Breast epithelium (tissue), 4 donors: ENCODE measurements at regions not wholly inside any gene's neighbourhood (a gene's known extent, or its start where the extent isn't known, plus 50 kb on each side); places are given as distances from the start of the nearest gene placed in this dataset.

Source experiments
- DNase-seq, 2 donors: peaks; one replicate each; pipeline ENCODE4 v3.0.0-alpha.2; 2019; ENCODE audit warnings: low spot score in 2 of 2
- H3K27ac ChIP-seq, 2 donors: fragments of 200-600 bp; sonication (generic) in 1 of 2; one replicate each; pipeline ENCODE4 v1.5.1; 2016 to 2019; ENCODE audit warnings: mild to moderate bottlenecking in 1 of 2
- H3K27me3 ChIP-seq, 2 donors: fragments of 200-600 bp; sonication (generic) in 1 of 2; one replicate each; pipeline versions ENCODE4 v1.5.1 to v1.6.0; 2017 to 2019; ENCODE audit warnings: control low read depth in 1 of 2, mild to moderate bottlenecking in 1 of 2
- H3K36me3 ChIP-seq: fragments of 200-600 bp; one replicate; pipeline ENCODE4 v1.5.1; 2019
- H3K4me1 ChIP-seq, 2 donors: fragments of 200-600 bp; sonication (generic); one replicate each; pipeline ENCODE4 v1.5.1; 2016 to 2019; ENCODE audit warnings: control low read depth in 1 of 2
- H3K4me3 ChIP-seq, 3 donors: fragments of 200-600 bp; sonication (generic); 1 replicate in 2 of 3; 2 replicates in 1 of 3; pipeline ENCODE4 v1.5.1; 2016 to 2019; ENCODE audit warnings: mild to moderate bottlenecking in 3 of 3, moderate library complexity in 2 of 3
- H3K9me3 ChIP-seq, 2 donors: fragments of 200-600 bp; sonication (generic) in 1 of 2; one replicate each; pipeline ENCODE4 v1.5.1; 2016 to 2019; ENCODE audit warnings: control low read depth in 1 of 2
- CTCF ChIP-seq, 3 donors: fragments of 450-650 bp; IDR thresholded peaks; one replicate each; pipeline ENCODE4 v1.5.1; 2016 to 2017; ENCODE audit warnings: antibody characterized with exemption in 3 of 3, mild to moderate bottlenecking in 3 of 3, moderate library complexity in 3 of 3
- POLR2A ChIP-seq: fragments of 450-650 bp; IDR thresholded peaks from one replicate; pipeline ENCODE4 v1.6.1; 2016; ENCODE audit warnings: antibody characterized with exemption, mild to moderate bottlenecking, moderate library complexity
- POLR2AphosphoS5 ChIP-seq, 3 donors: sonication (generic); formaldehyde crosslinking; IDR thresholded peaks; one replicate each; pipeline ENCODE4 v1.6.1; 2017; ENCODE audit warnings: antibody characterized with exemption in 3 of 3
- intact Hi-C: fragments of 100-400 bp; cut with DNase I; formaldehyde crosslinking; loops from one replicate; pipeline ENCODE4 v1.15.1; 2023; ENCODE audit warnings: low total_unique reads

DNA sequence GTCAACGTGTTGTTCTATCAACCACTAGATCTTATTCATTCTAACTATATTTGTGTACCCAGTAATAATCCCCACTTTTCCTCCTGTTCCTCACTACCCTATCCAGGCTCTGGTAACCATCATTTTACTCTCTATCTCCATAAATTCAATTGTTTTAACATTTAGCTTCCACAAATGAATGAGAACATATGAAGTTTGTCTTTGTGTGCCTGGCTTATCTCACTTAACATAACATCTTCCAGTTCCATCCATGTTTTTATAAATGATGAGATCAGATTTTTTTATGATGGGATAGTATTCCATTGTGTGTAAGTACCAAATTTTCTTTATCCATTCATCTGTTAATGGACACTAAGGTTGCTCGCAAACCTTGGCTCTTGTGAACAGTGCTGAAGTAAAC, 59.9 kb upstream of the IBSP start:
- no peaks in the 10 kb centered on the region for H3K4me1 ChIP-seq
- no peak overlapping the region for H3K4me3 ChIP-seq
- no peak for TF ChIP-seq POLR2A
- TF ChIP-seq CTCF (IDR thresholded peaks at IDR 0.05) = no peak
- no peak for TF ChIP-seq POLR2AphosphoS5 (IDR thresholded peaks at IDR 0.05)
- DNase-seq = no peak
- H3K27ac ChIP-seq = no peak overlapping the region
- H3K9me3 ChIP-seq = no peaks in the 10 kb centered on the region
- intact Hi-C loops = no loop called here
- H3K27me3 ChIP-seq = no peaks in the 10 kb centered on the region
- no peaks in the 10 kb centered on the region for H3K36me3 ChIP-seq

DNA sequence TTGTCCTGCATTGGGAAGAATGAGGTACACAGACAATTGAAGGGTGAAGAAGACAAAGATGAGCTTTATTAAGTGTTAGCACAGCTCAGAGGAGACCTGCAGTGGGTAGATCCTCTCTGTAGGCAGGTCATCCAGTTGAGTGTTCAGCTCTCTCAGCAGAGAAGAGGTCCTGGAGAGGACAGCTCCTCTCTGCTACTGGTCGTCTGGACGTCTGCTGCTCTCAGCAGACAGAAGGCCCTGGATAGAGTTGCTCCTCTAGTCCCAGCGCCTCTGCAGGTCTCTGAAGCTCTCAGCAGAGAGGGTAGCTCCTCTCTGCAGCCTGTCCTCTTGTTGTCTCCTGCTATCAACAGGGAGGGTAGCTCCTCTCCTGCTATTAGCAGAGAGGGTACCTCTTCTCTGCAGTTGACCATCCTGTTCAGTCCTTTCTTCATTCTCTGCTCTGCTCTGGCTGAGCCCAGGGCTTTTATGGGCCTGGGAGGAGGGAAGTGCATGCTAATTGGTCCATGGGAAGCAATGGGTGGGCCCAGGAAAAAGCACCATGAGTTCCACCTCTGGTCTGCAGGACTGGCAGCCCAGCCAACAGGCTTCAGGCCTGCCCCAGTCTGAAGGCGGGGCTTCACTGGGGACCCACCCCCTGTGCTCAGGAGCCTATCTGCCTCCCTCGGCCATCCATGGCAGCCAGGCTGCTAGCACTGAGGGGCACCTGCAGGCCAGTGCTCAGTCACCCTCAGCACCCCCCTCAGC, 54.1 kb upstream of the IBSP start:
- intact Hi-C loops = no loop called here
- Histone ChIP-seq H3K27me3 (no peaks in the 10 kb centered on the region), H3K4me1 (no peaks in the 10 kb centered on the region), H3K27ac (no peak overlapping the region), H3K36me3 (no peaks in the 10 kb centered on the region), H3K4me3 (no peak overlapping the region), H3K9me3 (peaks cover 0 to 5% of the 10 kb centered on the region in 2 donors)
- DNase-seq = no peak
- TF ChIP-seq POLR2AphosphoS5 (IDR thresholded peaks at IDR 0.05) = no peak
- TF ChIP-seq POLR2A = no peak
- TF ChIP-seq CTCF (IDR thresholded peaks at IDR 0.05) = no peak

DNA sequence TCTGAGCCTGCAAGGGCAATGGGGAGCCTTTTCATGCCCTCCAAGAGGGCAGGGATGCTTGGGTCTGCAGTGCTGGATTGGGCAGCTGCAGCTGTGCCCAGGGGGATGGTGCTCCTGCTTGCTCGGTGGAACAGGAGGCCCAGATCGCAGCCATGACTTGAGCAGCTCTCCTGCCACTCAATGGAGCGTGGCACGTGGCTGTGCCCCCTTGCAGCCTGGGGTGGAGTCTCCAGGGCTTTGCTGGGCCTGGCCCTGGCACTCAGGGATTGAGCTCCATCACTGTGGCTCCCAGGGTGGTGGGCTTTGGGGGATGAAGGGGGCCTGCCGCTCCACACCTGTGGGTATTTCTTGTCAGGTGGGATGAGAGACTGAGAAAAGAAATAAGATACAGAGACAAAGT, 53.4 kb upstream of the IBSP start:
- H3K9me3 ChIP-seq = peaks cover 0 to 5% of the 10 kb centered on the region in 2 donors
- no peak for DNase-seq
- intact Hi-C loops = no loop called here
- no peaks in the 10 kb centered on the region for H3K27me3 ChIP-seq
- no peak overlapping the region for H3K27ac ChIP-seq
- H3K36me3 ChIP-seq = no peaks in the 10 kb centered on the region
- TF ChIP-seq POLR2A = no peak
- TF ChIP-seq CTCF (IDR thresholded peaks at IDR 0.05) = no peak
- TF ChIP-seq POLR2AphosphoS5 (IDR thresholded peaks at IDR 0.05) = no peak
- H3K4me3 ChIP-seq = no peak overlapping the region
- H3K4me1 ChIP-seq = no peaks in the 10 kb centered on the region
